CD14-positive monocyte (primary cell): ENCODE measurements at regions not wholly inside any gene's neighbourhood (a gene's known extent, or its start where the extent isn't known, plus 50 kb on each side); places are given as distances from the start of the nearest gene placed in this dataset.

ENCODE experiments used
- DNase-seq, 3 donors: peaks; one replicate each; pipeline ENCODE4 v3.0.0-alpha.2; 2011 to 2022
- H2AFZ ChIP-seq: 2 replicates; pipeline ENCODE4 v1.6.0; 2012; ENCODE audit warnings: mild to moderate bottlenecking, low read depth, low read length, inconsistent platforms; ENCODE audit not compliant: insufficient read depth, poor library complexity, severe bottlenecking
- H3K27ac ChIP-seq, 2 donors: 1 replicate in 1 of 2; 2 replicates in 1 of 2; pipeline ENCODE4 v1.5.1; 2012 to 2013; ENCODE audit warnings: low read length in 2 of 2, control low read depth in 1 of 2, inconsistent platforms in 1 of 2, low read depth in 1 of 2, mild to moderate bottlenecking in 1 of 2
- H3K27me3 ChIP-seq, 2 donors: one replicate each; pipeline versions ENCODE4 v1.6.0 to v1.6.1; 2011 to 2013; ENCODE audit warnings: low read length in 2 of 2; ENCODE audit not compliant: control insufficient read depth in 2 of 2, insufficient read depth in 2 of 2
- H3K36me3 ChIP-seq, 2 donors: replicated peaks in 1 of 2; 1 replicate in 1 of 2; 2 replicates in 1 of 2; pipeline versions ENCODE4 v1.5.1 to v1.6.1; 2012 to 2013; ENCODE audit warnings: low read length in 2 of 2, control low read depth in 1 of 2, inconsistent platforms in 1 of 2, mild to moderate bottlenecking in 1 of 2; ENCODE audit not compliant: insufficient read depth in 2 of 2, control insufficient read depth in 1 of 2
- H3K4me1 ChIP-seq, 2 donors: 1 replicate in 1 of 2; 2 replicates in 1 of 2; pipeline versions ENCODE4 v1.5.1 to v1.6.1; 2012 to 2013; ENCODE audit warnings: low read length in 2 of 2, control low read depth in 1 of 2, inconsistent platforms in 1 of 2, mild to moderate bottlenecking in 1 of 2, moderate library complexity in 1 of 2; ENCODE audit not compliant: insufficient read depth in 2 of 2, control insufficient read depth in 1 of 2
- H3K4me2 ChIP-seq: replicated peaks from 2 replicates; pipeline ENCODE3; 2012; ENCODE audit warnings: low read length, moderate library complexity, mild to moderate bottlenecking; ENCODE audit not compliant: poor library complexity, severe bottlenecking; ENCODE audit errors: extremely low read depth
- H3K4me3 ChIP-seq, 3 experiments: fragments of 200-600 bp in 1 of 3; sonication (generic) in 1 of 3; replicated peaks in 1 of 3; 1 replicate in 2 of 3; 2 replicates in 1 of 3; pipeline ENCODE4 v1.5.1; 2011 to 2013; ENCODE audit warnings: low read length in 3 of 3, mild to moderate bottlenecking in 3 of 3, control low read depth in 2 of 3, low read depth in 2 of 3, inconsistent platforms in 1 of 3, moderate library complexity in 1 of 3
- H3K79me2 ChIP-seq: 2 replicates; pipeline ENCODE4 v1.6.0; 2012; ENCODE audit warnings: mild to moderate bottlenecking, control low read depth, inconsistent platforms, low read length, moderate library complexity; ENCODE audit not compliant: insufficient read depth
- H3K9ac ChIP-seq: 2 replicates; pipeline ENCODE4 v1.6.0; 2017; ENCODE audit warnings: low read length, mild to moderate bottlenecking; ENCODE audit not compliant: insufficient read depth, poor library complexity, severe bottlenecking
- H3K9me3 ChIP-seq, 2 donors: replicated peaks in 1 of 2; 1 replicate in 1 of 2; 2 replicates in 1 of 2; pipeline versions ENCODE4 v1.5.1 to v1.6.1; 2012 to 2013; ENCODE audit warnings: low read length in 2 of 2, control low read depth in 1 of 2; ENCODE audit not compliant: control insufficient read depth in 1 of 2, insufficient read depth in 1 of 2
- H4K20me1 ChIP-seq: 2 replicates; pipeline ENCODE4 v1.6.0; 2012; ENCODE audit warnings: mild to moderate bottlenecking, low read length, control low read depth, moderate library complexity; ENCODE audit not compliant: insufficient read depth
- H3K27ac Mint-ChIP-seq, 7 donors: one replicate each; pipeline ENCODE4 v1.8.0; 2020; ENCODE audit warnings: mild to moderate bottlenecking in 7 of 7, mixed read lengths in 7 of 7, moderate library complexity in 6 of 7, inconsistent platforms in 2 of 7
- H3K27me3 Mint-ChIP-seq, 3 donors: one replicate each; pipeline ENCODE4 v1.8.0; 2021 to 2022; ENCODE audit warnings: low read depth in 3 of 3, mild to moderate bottlenecking in 3 of 3, mixed read lengths in 3 of 3, moderate library complexity in 3 of 3, inconsistent platforms in 1 of 3
- H3K36me3 Mint-ChIP-seq, 2 donors: one replicate each; pipeline ENCODE4 v1.8.0; 2020; ENCODE audit warnings: mixed read lengths in 2 of 2, inconsistent platforms in 1 of 2, mild to moderate bottlenecking in 1 of 2
- H3K4me1 Mint-ChIP-seq: one replicate; pipeline ENCODE4 v1.8.0; 2020; ENCODE audit warnings: mild to moderate bottlenecking, mixed read lengths
- H3K4me3 Mint-ChIP-seq, 2 donors: one replicate each; pipeline ENCODE4 v1.8.0; 2020; ENCODE audit warnings: mild to moderate bottlenecking in 2 of 2, mixed read lengths in 2 of 2, moderate library complexity in 1 of 2
- H3K9me3 Mint-ChIP-seq, 7 donors: one replicate each; pipeline ENCODE4 v1.8.0; 2020 to 2022; ENCODE audit warnings: mixed read lengths in 7 of 7, mild to moderate bottlenecking in 6 of 7, moderate library complexity in 6 of 7, inconsistent platforms in 2 of 7
- WGBS: methylation state at CpG from one replicate; pipeline ENCODE4 v1.1.5; 2013; ENCODE audit warnings: missing lambda C conversion rate; ENCODE audit not compliant: insufficient coverage; 5-methylcytosine and 5-hydroxymethylcytosine counted together
- intact Hi-C, 2 donors: fragments of 100-400 bp; cut with micrococcal nuclease; formaldehyde crosslinking; loops; one replicate each; pipeline versions ENCODE4 v1.15.0 to v1.15.1; 2023
- TF ChIP-seq, protein P1 (sequence below): fragments of 200-600 bp; IDR thresholded peaks from one replicate; pipeline ENCODE4 v1.8.0; 2022; ENCODE audit warnings: antibody characterized with exemption, mild to moderate bottlenecking

DNA sequence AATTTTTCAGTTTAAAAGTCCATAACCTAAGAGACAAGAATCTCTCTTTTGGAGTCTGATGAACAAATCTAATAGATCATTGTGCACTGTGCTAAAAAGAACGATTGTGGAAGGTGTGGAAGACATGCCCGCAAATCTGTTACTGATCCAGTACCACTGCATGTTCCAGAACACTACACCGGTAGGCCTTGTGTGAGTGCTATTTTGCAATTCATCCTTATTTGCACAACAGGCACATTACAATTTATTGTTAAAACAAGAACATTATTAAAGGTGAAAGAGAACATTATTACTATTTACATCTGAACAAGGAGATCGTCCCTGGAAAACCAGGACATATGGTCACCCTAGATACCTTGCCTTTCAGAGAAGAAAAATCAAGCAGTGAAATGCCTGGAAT, 205.7 kb upstream of the NECTIN3 start:
- no peak for DNase-seq
- peaks cover 0 to 6% (median 0%) of the 10 kb centered on the region in 7 donors for H3K9me3 Mint-ChIP-seq
- intact Hi-C loops = no loop called here
- H3K4me3 Mint-ChIP-seq = no peak overlapping the region
- Histone ChIP-seq H3K79me2 (no peaks in the 10 kb centered on the region), H3K4me1 (no peaks in the 10 kb centered on the region), H3K27me3 (no peaks in the 10 kb centered on the region), H3K36me3 (no peaks in the 10 kb centered on the region), H3K4me2 (no peak overlapping the region), H2AFZ (no peak overlapping the region), H3K9me3 (no peaks in the 10 kb centered on the region), H3K9ac (no peak overlapping the region), H3K4me3 (no peak overlapping the region), H4K20me1 (no peaks in the 10 kb centered on the region), H3K27ac (no peak overlapping the region)
- H3K27me3 Mint-ChIP-seq = peaks cover 0 to 2% (median 0%) of the 10 kb centered on the region in 3 donors
- H3K27ac Mint-ChIP-seq = no peak overlapping the region
- H3K36me3 Mint-ChIP-seq = no peaks in the 10 kb centered on the region
- no CpG with 5 or more reads among the region's 4 CpGs for WGBS
- no peaks in the 10 kb centered on the region for H3K4me1 Mint-ChIP-seq
- TF ChIP-seq, protein P1, sequence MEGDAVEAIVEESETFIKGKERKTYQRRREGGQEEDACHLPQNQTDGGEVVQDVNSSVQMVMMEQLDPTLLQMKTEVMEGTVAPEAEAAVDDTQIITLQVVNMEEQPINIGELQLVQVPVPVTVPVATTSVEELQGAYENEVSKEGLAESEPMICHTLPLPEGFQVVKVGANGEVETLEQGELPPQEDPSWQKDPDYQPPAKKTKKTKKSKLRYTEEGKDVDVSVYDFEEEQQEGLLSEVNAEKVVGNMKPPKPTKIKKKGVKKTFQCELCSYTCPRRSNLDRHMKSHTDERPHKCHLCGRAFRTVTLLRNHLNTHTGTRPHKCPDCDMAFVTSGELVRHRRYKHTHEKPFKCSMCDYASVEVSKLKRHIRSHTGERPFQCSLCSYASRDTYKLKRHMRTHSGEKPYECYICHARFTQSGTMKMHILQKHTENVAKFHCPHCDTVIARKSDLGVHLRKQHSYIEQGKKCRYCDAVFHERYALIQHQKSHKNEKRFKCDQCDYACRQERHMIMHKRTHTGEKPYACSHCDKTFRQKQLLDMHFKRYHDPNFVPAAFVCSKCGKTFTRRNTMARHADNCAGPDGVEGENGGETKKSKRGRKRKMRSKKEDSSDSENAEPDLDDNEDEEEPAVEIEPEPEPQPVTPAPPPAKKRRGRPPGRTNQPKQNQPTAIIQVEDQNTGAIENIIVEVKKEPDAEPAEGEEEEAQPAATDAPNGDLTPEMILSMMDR = no peak

DNA sequence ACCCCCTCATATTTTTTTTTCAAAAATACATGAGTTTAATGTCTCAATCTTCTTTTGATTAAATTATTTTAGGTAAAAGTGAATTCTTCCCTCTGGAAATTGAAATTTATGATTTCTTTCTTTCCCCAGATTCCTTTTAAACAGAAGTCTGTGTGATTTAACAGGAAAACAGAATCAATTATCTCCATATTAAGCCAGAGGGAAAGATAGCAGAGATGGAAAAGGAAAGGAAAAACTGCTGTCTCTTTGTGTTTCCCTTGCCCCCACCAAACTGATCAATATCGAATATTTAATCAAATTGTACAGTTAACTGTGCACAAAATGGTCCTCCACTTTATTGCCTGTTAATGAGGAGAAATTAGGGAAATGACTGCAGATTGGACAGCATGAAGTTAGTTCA, 203.5 kb upstream of the NECTIN3 start:
- intact Hi-C loops = no loop called here
- H3K79me2 ChIP-seq = no peaks in the 10 kb centered on the region
- H3K9me3 Mint-ChIP-seq = peaks cover 0 to 2% (median 0%) of the 10 kb centered on the region in 7 donors
- no peak overlapping the region for H3K27ac Mint-ChIP-seq
- no peak overlapping the region for H3K4me3 Mint-ChIP-seq
- no peaks in the 10 kb centered on the region for H3K36me3 Mint-ChIP-seq
- no peak overlapping the region for H3K4me3 ChIP-seq
- H3K9me3 ChIP-seq = no peaks in the 10 kb centered on the region
- TF ChIP-seq, protein P1 = no peak
- H3K36me3 ChIP-seq = no peaks in the 10 kb centered on the region
- no peak overlapping the region for H3K4me2 ChIP-seq
- H3K4me1 ChIP-seq = no peaks in the 10 kb centered on the region
- H3K27me3 ChIP-seq = no peaks in the 10 kb centered on the region
- no CpG with 5 or more reads among the region's 1 CpG for WGBS
- no peak overlapping the region for H3K9ac ChIP-seq
- H4K20me1 ChIP-seq = no peaks in the 10 kb centered on the region
- no peak for DNase-seq
- no peak overlapping the region for H3K27ac ChIP-seq
- H2AFZ ChIP-seq = no peak overlapping the region
- no peaks in the 10 kb centered on the region for H3K27me3 Mint-ChIP-seq
- H3K4me1 Mint-ChIP-seq = no peaks in the 10 kb centered on the region
